IMR-90 (cell line): ENCODE measurements at regions not wholly inside any gene's neighbourhood (a gene's known extent, or its start where the extent isn't known, plus 50 kb on each side); places are given as distances from the start of the nearest gene placed in this dataset.

Experiments
- MAFK ChIP-seq: IDR thresholded peaks from 2 replicates; pipeline ENCODE4 v1.6.1; 2012; ENCODE audit warnings: low read depth, low read length, improper control_type of control experiment
- POLR2A ChIP-seq: IDR thresholded peaks from 2 replicates; pipeline ENCODE4 v1.6.1; 2012; ENCODE audit warnings: mild to moderate bottlenecking, low read depth, low read length
- RCOR1 ChIP-seq: IDR thresholded peaks from 2 replicates; pipeline ENCODE4 v1.6.1; 2012; ENCODE audit warnings: mild to moderate bottlenecking, low read length, improper control_type of control experiment; ENCODE audit not compliant: insufficient replicate concordance
- RFX5 ChIP-seq: IDR thresholded peaks from 2 replicates; pipeline ENCODE4 v1.8.0; 2012; ENCODE audit warnings: low read depth, mild to moderate bottlenecking, low read length, moderate library complexity
- TF ChIP-seq, protein P1 (sequence below): conservative IDR thresholded peaks from 2 replicates; pipeline ENCODE4 v1.5.1; 2012; ENCODE audit warnings: mild to moderate bottlenecking, low read depth, low read length, improper control_type of control experiment

DNA sequence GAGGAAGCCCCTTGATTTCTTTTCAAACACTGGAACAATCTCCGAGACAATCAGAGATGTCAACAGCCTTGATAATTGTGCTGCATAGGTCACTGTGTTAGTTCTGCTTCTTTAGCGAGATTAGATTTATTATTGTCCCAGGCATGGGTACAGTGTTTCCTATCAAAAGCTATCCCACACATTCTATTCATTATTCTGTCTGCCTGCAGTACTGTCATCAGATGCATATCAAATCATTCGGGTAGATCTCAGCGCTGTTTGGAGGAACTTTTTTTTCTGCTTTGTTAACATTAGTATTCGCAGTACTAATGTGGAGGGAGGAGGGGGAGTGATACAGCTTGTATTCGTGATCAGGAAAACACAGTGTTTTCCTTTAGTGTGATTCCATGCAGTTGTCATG, 208.0 kb downstream of the C11orf91 start:
- TF ChIP-seq RFX5 (no peak), MAFK (no peak), POLR2A (no peak), RCOR1 (no peak)
- TF ChIP-seq, protein P1, sequence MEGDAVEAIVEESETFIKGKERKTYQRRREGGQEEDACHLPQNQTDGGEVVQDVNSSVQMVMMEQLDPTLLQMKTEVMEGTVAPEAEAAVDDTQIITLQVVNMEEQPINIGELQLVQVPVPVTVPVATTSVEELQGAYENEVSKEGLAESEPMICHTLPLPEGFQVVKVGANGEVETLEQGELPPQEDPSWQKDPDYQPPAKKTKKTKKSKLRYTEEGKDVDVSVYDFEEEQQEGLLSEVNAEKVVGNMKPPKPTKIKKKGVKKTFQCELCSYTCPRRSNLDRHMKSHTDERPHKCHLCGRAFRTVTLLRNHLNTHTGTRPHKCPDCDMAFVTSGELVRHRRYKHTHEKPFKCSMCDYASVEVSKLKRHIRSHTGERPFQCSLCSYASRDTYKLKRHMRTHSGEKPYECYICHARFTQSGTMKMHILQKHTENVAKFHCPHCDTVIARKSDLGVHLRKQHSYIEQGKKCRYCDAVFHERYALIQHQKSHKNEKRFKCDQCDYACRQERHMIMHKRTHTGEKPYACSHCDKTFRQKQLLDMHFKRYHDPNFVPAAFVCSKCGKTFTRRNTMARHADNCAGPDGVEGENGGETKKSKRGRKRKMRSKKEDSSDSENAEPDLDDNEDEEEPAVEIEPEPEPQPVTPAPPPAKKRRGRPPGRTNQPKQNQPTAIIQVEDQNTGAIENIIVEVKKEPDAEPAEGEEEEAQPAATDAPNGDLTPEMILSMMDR = no peak
